CD14-positive monocyte (primary cell): ENCODE measurements at regions not wholly inside any gene's neighbourhood (a gene's known extent, or its start where the extent isn't known, plus 50 kb on each side); places are given as distances from the start of the nearest gene placed in this dataset.

ENCODE experiments used
- DNase-seq, 3 donors: peaks; one replicate each; pipeline ENCODE4 v3.0.0-alpha.2; 2011 to 2022
- H2AFZ ChIP-seq: 2 replicates; pipeline ENCODE4 v1.6.0; 2012; ENCODE audit warnings: mild to moderate bottlenecking, low read depth, low read length, inconsistent platforms; ENCODE audit not compliant: insufficient read depth, poor library complexity, severe bottlenecking
- H3K27ac ChIP-seq, 2 donors: 1 replicate in 1 of 2; 2 replicates in 1 of 2; pipeline ENCODE4 v1.5.1; 2012 to 2013; ENCODE audit warnings: low read length in 2 of 2, control low read depth in 1 of 2, inconsistent platforms in 1 of 2, low read depth in 1 of 2, mild to moderate bottlenecking in 1 of 2
- H3K27me3 ChIP-seq, 2 donors: one replicate each; pipeline versions ENCODE4 v1.6.0 to v1.6.1; 2011 to 2013; ENCODE audit warnings: low read length in 2 of 2; ENCODE audit not compliant: control insufficient read depth in 2 of 2, insufficient read depth in 2 of 2
- H3K36me3 ChIP-seq, 2 donors: replicated peaks in 1 of 2; 1 replicate in 1 of 2; 2 replicates in 1 of 2; pipeline versions ENCODE4 v1.5.1 to v1.6.1; 2012 to 2013; ENCODE audit warnings: low read length in 2 of 2, control low read depth in 1 of 2, inconsistent platforms in 1 of 2, mild to moderate bottlenecking in 1 of 2; ENCODE audit not compliant: insufficient read depth in 2 of 2, control insufficient read depth in 1 of 2
- H3K4me1 ChIP-seq, 2 donors: 1 replicate in 1 of 2; 2 replicates in 1 of 2; pipeline versions ENCODE4 v1.5.1 to v1.6.1; 2012 to 2013; ENCODE audit warnings: low read length in 2 of 2, control low read depth in 1 of 2, inconsistent platforms in 1 of 2, mild to moderate bottlenecking in 1 of 2, moderate library complexity in 1 of 2; ENCODE audit not compliant: insufficient read depth in 2 of 2, control insufficient read depth in 1 of 2
- H3K4me2 ChIP-seq: replicated peaks from 2 replicates; pipeline ENCODE3; 2012; ENCODE audit warnings: low read length, moderate library complexity, mild to moderate bottlenecking; ENCODE audit not compliant: poor library complexity, severe bottlenecking; ENCODE audit errors: extremely low read depth
- H3K4me3 ChIP-seq, 3 experiments: fragments of 200-600 bp in 1 of 3; sonication (generic) in 1 of 3; replicated peaks in 1 of 3; 1 replicate in 2 of 3; 2 replicates in 1 of 3; pipeline ENCODE4 v1.5.1; 2011 to 2013; ENCODE audit warnings: low read length in 3 of 3, mild to moderate bottlenecking in 3 of 3, control low read depth in 2 of 3, low read depth in 2 of 3, inconsistent platforms in 1 of 3, moderate library complexity in 1 of 3
- H3K79me2 ChIP-seq: 2 replicates; pipeline ENCODE4 v1.6.0; 2012; ENCODE audit warnings: mild to moderate bottlenecking, control low read depth, inconsistent platforms, low read length, moderate library complexity; ENCODE audit not compliant: insufficient read depth
- H3K9ac ChIP-seq: 2 replicates; pipeline ENCODE4 v1.6.0; 2017; ENCODE audit warnings: low read length, mild to moderate bottlenecking; ENCODE audit not compliant: insufficient read depth, poor library complexity, severe bottlenecking
- H3K9me3 ChIP-seq, 2 donors: replicated peaks in 1 of 2; 1 replicate in 1 of 2; 2 replicates in 1 of 2; pipeline versions ENCODE4 v1.5.1 to v1.6.1; 2012 to 2013; ENCODE audit warnings: low read length in 2 of 2, control low read depth in 1 of 2; ENCODE audit not compliant: control insufficient read depth in 1 of 2, insufficient read depth in 1 of 2
- H4K20me1 ChIP-seq: 2 replicates; pipeline ENCODE4 v1.6.0; 2012; ENCODE audit warnings: mild to moderate bottlenecking, low read length, control low read depth, moderate library complexity; ENCODE audit not compliant: insufficient read depth
- H3K27ac Mint-ChIP-seq, 7 donors: one replicate each; pipeline ENCODE4 v1.8.0; 2020; ENCODE audit warnings: mild to moderate bottlenecking in 7 of 7, mixed read lengths in 7 of 7, moderate library complexity in 6 of 7, inconsistent platforms in 2 of 7
- H3K27me3 Mint-ChIP-seq, 3 donors: one replicate each; pipeline ENCODE4 v1.8.0; 2021 to 2022; ENCODE audit warnings: low read depth in 3 of 3, mild to moderate bottlenecking in 3 of 3, mixed read lengths in 3 of 3, moderate library complexity in 3 of 3, inconsistent platforms in 1 of 3
- H3K36me3 Mint-ChIP-seq, 2 donors: one replicate each; pipeline ENCODE4 v1.8.0; 2020; ENCODE audit warnings: mixed read lengths in 2 of 2, inconsistent platforms in 1 of 2, mild to moderate bottlenecking in 1 of 2
- H3K4me1 Mint-ChIP-seq: one replicate; pipeline ENCODE4 v1.8.0; 2020; ENCODE audit warnings: mild to moderate bottlenecking, mixed read lengths
- H3K4me3 Mint-ChIP-seq, 2 donors: one replicate each; pipeline ENCODE4 v1.8.0; 2020; ENCODE audit warnings: mild to moderate bottlenecking in 2 of 2, mixed read lengths in 2 of 2, moderate library complexity in 1 of 2
- H3K9me3 Mint-ChIP-seq, 7 donors: one replicate each; pipeline ENCODE4 v1.8.0; 2020 to 2022; ENCODE audit warnings: mixed read lengths in 7 of 7, mild to moderate bottlenecking in 6 of 7, moderate library complexity in 6 of 7, inconsistent platforms in 2 of 7
- CTCF ChIP-seq: fragments of 200-600 bp; IDR thresholded peaks from one replicate; pipeline ENCODE4 v1.8.0; 2022; ENCODE audit warnings: antibody characterized with exemption, mild to moderate bottlenecking
- WGBS: methylation state at CpG from one replicate; pipeline ENCODE4 v1.1.5; 2013; ENCODE audit warnings: missing lambda C conversion rate; ENCODE audit not compliant: insufficient coverage; 5-methylcytosine and 5-hydroxymethylcytosine counted together
- intact Hi-C, 2 donors: fragments of 100-400 bp; cut with micrococcal nuclease; formaldehyde crosslinking; loops; one replicate each; pipeline versions ENCODE4 v1.15.0 to v1.15.1; 2023

DNA sequence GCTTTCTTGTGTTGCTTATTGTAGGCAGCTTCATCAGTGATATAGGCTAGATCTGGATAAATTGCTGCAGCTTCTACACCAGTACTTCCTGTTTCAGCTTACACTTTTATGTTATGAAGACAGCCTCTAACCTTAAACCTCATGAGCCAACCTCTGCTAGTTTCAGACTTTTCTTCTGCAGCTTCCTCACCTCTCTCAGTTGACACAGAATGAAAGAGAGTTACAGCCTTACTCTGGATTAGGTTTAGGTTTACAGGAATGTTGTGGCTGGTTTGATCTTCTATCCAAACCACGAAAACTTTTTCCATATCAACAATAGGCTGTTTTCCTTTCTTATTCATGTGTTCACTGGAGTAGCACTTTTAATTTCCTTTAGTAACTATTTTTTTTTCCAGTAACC is 76.9 kb upstream of the RNPC3 start:
- Histone ChIP-seq H3K79me2 (no peaks in the 10 kb centered on the region), H3K27me3 (no peaks in the 10 kb centered on the region), H3K4me1 (no peaks in the 10 kb centered on the region), H3K9me3 (no peaks in the 10 kb centered on the region), H3K27ac (no peak overlapping the region), H4K20me1 (no peaks in the 10 kb centered on the region), H3K4me2 (no peak overlapping the region), H3K4me3 (no peak overlapping the region), H2AFZ (no peak overlapping the region), H3K36me3 (no peaks in the 10 kb centered on the region), H3K9ac (no peak overlapping the region)
- intact Hi-C loops = no loop called here
- Mint-ChIP-seq H3K27ac (no peak overlapping the region), H3K9me3 (no peaks in the 10 kb centered on the region), H3K27me3 (no peaks in the 10 kb centered on the region), H3K4me3 (no peak overlapping the region), H3K36me3 (no peaks in the 10 kb centered on the region), H3K4me1 (no peaks in the 10 kb centered on the region)
- no peak for TF ChIP-seq CTCF
- DNase-seq = no peak
- no CpG with 5 or more reads among the region's 1 CpG for WGBS

- no peaks in the 10 kb centered on the region for H3K4me1 ChIP-seq
- no peaks in the 10 kb centered on the region for H4K20me1 ChIP-seq
- Mint-ChIP-seq H3K4me1 (no peaks in the 10 kb centered on the region), H3K4me3 (no peak overlapping the region), H3K9me3 (no peaks in the 10 kb centered on the region), H3K36me3 (no peaks in the 10 kb centered on the region), H3K27me3 (no peaks in the 10 kb centered on the region), H3K27ac (no peak overlapping the region)
- intact Hi-C loops = no loop called here
- H3K9ac ChIP-seq = no peak overlapping the region
- no peaks in the 10 kb centered on the region for H3K27me3 ChIP-seq
- no CpG with 5 or more reads among the region's 1 CpG for WGBS
- no peak overlapping the region for H2AFZ ChIP-seq
- no peaks in the 10 kb centered on the region for H3K9me3 ChIP-seq
- DNase-seq = no peak
- no peaks in the 10 kb centered on the region for H3K36me3 ChIP-seq
- TF ChIP-seq CTCF = no peak
- H3K4me3 ChIP-seq = no peak overlapping the region
- H3K27ac ChIP-seq = no peak overlapping the region
- H3K4me2 ChIP-seq = no peak overlapping the region
- H3K79me2 ChIP-seq = no peaks in the 10 kb centered on the region
Measured at GRCh38 chr1:103447471-103447870, 78.0 kb upstream of the RNPC3 start.
